HAP-1 (cell line): ENCODE measurements at regions not wholly inside any gene's neighbourhood (a gene's known extent, or its start where the extent isn't known, plus 50 kb on each side); places are given as distances from the start of the nearest gene placed in this dataset.
"Not testable (repeated sequence)": the region's sequence is repeated elsewhere in the genome, so short reads cannot be mapped to it uniquely, and the experiment has no call there.

Source experiments
- DNase-seq, 2 experiments: peaks; one replicate each; pipeline ENCODE4 v3.0.0-alpha.2; 2016 to 2020; ENCODE audit warnings: low spot score in 2 of 2
- H3K27me3 ChIP-seq: fragments of 250-450 bp; sonication (Bioruptor Pico); 2 replicates; pipeline ENCODE4 v1.5.1; 2020; ENCODE audit warnings: low read depth, mild to moderate bottlenecking, moderate library complexity
- H3K36me3 ChIP-seq: fragments of 250-450 bp; sonication (Bioruptor Pico); replicated peaks from 2 replicates; pipeline ENCODE4 v1.5.1; 2020; ENCODE audit warnings: mild to moderate bottlenecking
- H3K4me1 ChIP-seq: fragments of 250-450 bp; sonication (Bioruptor Pico); 2 replicates; pipeline ENCODE4 v1.5.1; 2020; ENCODE audit warnings: mild to moderate bottlenecking
- H3K4me3 ChIP-seq: fragments of 250-450 bp; sonication (Bioruptor Pico); 2 replicates; pipeline ENCODE4 v1.5.1; 2020; ENCODE audit warnings: mild to moderate bottlenecking, moderate library complexity
- H3K9me3 ChIP-seq: fragments of 250-450 bp; sonication (Bioruptor Pico); 2 replicates; pipeline ENCODE4 v1.5.1; 2020; ENCODE audit warnings: mild to moderate bottlenecking, moderate library complexity
- in situ Hi-C: fragments of 300-500 bp; cut with MboI; formaldehyde crosslinking; loops from 3 replicates; pipeline ENCODE4 v1.14.3; 2020; ENCODE audit warnings: low sequenced_read_pairs, inconsistent platforms, mixed read lengths

DNA sequence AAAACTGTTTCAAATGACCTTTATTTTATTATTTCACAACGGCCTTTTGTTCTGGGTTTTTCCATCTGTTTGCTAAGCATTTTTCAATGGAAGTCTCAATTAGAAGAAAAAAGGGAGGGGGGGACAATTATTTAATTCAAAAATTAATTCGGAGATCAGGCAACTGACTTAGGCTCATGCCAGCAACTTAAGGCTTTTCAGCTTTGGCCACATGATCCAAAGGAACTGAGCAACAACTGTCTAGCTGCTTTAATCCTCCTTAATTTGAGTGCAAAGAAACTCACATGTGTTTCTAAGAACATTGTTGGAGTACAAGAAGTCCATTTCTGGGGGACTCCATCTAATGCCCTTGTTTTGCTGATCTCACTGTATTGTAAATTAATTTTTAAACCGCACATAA is 188.0 kb downstream of the EXOC5 start:
- Histone ChIP-seq H3K4me3 (no peak overlapping the region), H3K4me1 (peaks cover 23% of the 10 kb centered on the region), H3K27me3 (no peaks in the 10 kb centered on the region), H3K36me3 (no peaks in the 10 kb centered on the region), H3K9me3 (no peaks in the 10 kb centered on the region)
- DNase-seq = peak in 1 of 2 experiments; percentile 45
- in situ Hi-C loops = no loop called here

DNA sequence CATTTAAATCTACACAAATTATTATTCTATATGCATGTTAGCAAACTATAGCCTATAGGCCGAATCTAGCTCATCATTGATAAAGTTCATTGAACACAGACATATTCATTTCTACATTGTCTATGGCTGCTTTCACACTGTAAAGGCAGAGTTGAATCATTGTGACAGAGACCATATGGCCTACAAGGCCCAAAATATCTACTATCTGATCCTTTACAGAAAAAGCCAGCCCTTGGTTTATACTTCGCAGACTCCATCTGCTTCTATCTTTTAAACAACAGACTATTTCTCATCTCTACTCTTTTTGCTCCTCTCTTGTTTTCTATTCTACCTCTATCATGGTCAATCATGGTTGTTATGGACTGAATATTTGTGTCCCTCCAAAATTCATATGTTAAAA is 190.7 kb downstream of the EXOC5 start:
- in situ Hi-C loops = no loop called here
- Histone ChIP-seq H3K36me3 (no peaks in the 10 kb centered on the region), H3K4me3 (no peak overlapping the region), H3K4me1 (peaks cover 23% of the 10 kb centered on the region), H3K9me3 (no peaks in the 10 kb centered on the region), H3K27me3 (no peaks in the 10 kb centered on the region)
- DNase-seq = no peak

DNA sequence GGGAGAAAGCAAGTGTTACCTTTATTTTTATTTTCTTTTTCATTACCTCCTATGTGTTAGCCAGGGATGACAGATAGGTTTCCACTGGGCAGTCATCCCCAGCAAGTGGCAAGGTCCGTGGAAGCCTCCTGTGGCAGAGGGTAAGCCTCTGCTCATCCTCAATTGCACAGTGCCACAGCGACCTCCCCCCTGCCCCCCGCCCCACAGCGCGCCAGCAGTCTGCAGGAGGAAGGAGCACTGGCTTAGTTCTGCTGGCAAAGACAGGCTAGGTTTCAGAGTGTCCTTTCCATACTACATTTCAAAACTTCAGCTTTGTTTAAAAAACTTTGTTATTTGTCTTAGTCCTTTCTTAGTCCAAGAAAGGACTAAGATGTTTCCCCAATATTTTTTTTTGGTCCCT is 194.7 kb downstream of the EXOC5 start:
- H3K36me3 ChIP-seq = no peaks in the 10 kb centered on the region

DNA sequence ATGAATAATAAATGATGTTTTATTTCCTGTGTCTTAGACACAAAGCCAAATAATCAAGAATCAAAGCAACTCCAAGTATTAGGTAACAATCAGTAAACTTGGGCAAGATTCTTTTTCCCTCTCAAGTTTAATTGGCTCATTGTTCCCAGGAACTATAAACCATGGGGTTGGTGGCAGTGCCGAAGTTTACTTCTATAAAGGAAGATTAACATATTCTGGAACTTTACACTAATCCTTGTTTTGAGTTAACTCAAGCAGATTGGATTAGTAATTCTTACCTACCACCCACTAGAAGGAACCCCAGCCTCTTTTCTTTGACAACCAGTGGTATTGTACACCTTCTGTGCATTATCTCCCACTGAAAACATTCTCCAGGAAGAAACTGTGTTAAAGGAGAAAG is 197.1 kb downstream of the EXOC5 start:
- H3K9me3 ChIP-seq = no peaks in the 10 kb centered on the region
- in situ Hi-C loops = no loop called here
- no peaks in the 10 kb centered on the region for H3K27me3 ChIP-seq
- peaks cover 32% of the 10 kb centered on the region for H3K4me1 ChIP-seq
- H3K36me3 ChIP-seq = no peaks in the 10 kb centered on the region
- peak; percentile 33 to 88 for DNase-seq
- H3K4me3 ChIP-seq = no peak overlapping the region

More for the DNA sequence above, 194.7 kb downstream of the EXOC5 start:
- no peak for DNase-seq
- Histone ChIP-seq H3K9me3 (no peaks in the 10 kb centered on the region), H3K27me3 (no peaks in the 10 kb centered on the region), H3K4me1 (peaks cover 19% of the 10 kb centered on the region), H3K4me3 (no peak overlapping the region)
- in situ Hi-C loops = no loop called here

DNA sequence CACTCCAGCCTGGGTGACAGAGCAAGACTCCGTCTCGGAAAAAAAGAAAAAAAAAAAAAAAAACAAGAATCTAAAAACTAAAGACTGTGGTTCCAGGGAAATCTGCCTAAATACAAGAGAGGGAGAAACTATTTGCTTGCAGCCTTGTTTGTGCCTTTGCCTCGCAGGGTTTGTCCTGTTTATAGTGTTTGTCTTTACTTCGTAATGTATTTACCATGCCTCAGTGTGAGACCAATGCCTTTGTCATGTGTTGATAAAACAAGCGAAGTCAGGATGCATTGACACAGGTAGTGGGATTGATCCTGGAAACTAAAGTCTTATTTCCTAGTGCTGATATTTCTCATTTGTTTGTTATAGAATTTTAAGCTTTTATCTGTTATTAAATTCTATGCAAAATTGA is 199.0 kb downstream of the EXOC5 start:
- Histone ChIP-seq H3K4me1 (peaks cover 43% of the 10 kb centered on the region), H3K9me3 (no peaks in the 10 kb centered on the region), H3K36me3 (no peaks in the 10 kb centered on the region), H3K4me3 (no peak overlapping the region), H3K27me3 (no peaks in the 10 kb centered on the region)
- in situ Hi-C loops = no loop called here
- no peak for DNase-seq

DNA sequence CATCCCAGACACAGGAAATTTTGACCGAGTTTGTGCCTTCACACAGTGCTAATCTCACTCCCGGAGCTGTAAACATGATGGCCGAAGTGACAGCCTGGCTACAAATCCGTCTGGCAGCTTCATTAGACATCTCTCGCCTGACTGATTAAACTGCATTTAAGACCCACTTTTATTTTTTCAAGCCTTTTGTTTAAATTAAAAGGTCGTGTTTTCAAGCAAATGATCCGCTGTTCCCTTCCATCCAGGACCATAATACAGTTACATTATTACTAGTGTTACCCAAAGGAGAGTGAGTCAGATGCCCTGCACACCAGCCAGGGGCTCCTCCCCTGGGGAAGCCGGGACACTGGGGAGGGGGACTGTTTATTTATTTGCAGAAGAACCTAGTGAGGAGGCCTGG is 200.2 kb downstream of the EXOC5 start:
- Histone ChIP-seq H3K4me1 (peaks cover 53% of the 10 kb centered on the region), H3K36me3 (no peaks in the 10 kb centered on the region), H3K27me3 (no peaks in the 10 kb centered on the region), H3K9me3 (no peaks in the 10 kb centered on the region), H3K4me3 (no peak overlapping the region)
- in situ Hi-C loops = no loop called here
- DNase-seq = no peak

DNA sequence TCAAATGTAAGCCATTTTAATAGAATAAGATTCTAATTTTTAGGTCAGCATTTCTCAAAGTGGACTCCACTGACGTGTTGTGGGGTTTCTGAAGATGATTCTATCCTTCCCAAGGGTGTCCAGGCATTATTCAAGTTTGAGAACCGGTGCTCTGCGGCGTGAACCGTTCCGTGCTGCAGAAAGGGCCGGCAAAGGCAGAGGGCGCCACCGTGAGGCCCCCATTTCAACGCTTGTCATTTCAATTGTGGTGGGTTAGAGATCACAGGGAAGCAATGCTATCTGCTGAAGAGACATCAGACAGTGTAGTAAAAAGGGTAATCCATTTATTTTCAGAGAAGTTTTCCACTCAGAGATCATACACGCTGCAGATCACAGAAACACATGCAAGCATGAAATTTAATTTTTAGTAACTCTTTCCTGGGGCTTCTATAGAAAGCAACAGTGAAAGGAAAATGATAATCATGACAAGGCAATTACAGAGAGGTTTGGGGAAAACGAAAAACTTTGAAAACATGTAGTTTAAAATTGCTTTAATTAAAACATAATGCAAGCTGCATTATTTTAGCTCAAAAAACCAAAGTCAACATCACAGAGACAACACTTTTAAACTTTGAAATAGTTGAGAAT is 201.7 kb downstream of the EXOC5 start:
- no peaks in the 10 kb centered on the region for H3K27me3 ChIP-seq
- in situ Hi-C loops = no loop called here
- DNase-seq = peak; percentile 87 to 88
- no peak overlapping the region for H3K4me3 ChIP-seq
- H3K36me3 ChIP-seq = no peaks in the 10 kb centered on the region
- no peaks in the 10 kb centered on the region for H3K9me3 ChIP-seq
- H3K4me1 ChIP-seq = peaks cover 52% of the 10 kb centered on the region

DNA sequence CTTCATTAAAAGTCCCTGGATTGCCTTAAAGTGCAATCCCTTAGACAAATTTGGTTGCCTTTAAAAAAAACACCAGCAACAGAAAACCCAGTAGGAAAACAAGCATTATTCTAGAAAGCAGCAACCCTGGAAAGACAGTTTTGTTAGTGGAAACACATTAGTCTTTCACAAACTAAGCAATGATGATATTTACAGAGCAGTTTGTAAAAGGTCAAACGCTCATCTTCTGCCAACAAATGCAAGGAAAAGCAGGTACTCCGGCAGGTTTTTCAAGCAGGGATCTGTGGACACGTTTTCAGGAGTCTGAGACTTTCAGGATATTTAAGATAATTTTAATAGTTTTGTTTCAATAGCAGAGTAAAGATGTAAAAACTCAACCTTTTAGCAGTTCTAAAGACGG is 202.2 kb downstream of the EXOC5 start:
- no peak overlapping the region for H3K4me3 ChIP-seq
- no peaks in the 10 kb centered on the region for H3K36me3 ChIP-seq
- H3K27me3 ChIP-seq = no peaks in the 10 kb centered on the region
- DNase-seq = no peak
- no peaks in the 10 kb centered on the region for H3K9me3 ChIP-seq
- peaks cover 46% of the 10 kb centered on the region for H3K4me1 ChIP-seq
- in situ Hi-C loops = no loop called here

DNA sequence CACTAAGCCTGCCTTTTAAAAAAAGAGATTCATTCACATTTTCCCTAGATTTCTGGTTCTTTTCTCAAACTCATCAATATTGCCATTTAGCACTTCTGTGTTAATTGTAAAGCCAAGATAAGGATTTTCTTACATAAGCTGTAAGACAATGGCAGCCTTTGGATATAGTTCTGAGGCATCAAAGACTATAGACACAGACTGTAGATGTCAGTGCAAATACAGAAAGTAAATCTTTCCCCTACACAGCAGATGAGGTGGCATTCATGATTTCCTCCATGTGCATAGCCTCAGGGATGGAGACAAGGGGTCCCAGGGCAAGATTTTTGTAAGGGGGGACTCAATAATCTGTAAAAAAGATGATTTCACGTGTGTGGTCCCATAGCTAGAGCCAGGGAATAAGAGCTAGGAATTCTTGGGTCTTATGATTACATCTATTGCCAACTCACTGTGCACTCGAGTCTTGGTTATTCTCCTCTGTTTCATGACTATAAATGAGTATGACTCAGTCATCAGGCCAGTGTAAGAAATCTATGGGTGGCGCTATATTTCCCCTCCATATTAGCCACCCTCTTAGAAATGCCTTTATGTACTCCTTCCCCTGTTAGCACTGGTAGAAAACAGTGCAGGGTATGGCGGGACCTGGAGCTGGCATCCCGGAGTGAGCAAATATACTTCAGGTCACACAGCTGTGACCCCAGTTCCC is 207.5 kb downstream of the EXOC5 start:
- no peak overlapping the region for H3K4me3 ChIP-seq
- H3K9me3 ChIP-seq = no peaks in the 10 kb centered on the region
- H3K36me3 ChIP-seq = no peaks in the 10 kb centered on the region
- in situ Hi-C loops = no loop called here
- no peaks in the 10 kb centered on the region for H3K27me3 ChIP-seq
- H3K4me1 ChIP-seq = peaks cover 57% of the 10 kb centered on the region
- no peak for DNase-seq

DNA sequence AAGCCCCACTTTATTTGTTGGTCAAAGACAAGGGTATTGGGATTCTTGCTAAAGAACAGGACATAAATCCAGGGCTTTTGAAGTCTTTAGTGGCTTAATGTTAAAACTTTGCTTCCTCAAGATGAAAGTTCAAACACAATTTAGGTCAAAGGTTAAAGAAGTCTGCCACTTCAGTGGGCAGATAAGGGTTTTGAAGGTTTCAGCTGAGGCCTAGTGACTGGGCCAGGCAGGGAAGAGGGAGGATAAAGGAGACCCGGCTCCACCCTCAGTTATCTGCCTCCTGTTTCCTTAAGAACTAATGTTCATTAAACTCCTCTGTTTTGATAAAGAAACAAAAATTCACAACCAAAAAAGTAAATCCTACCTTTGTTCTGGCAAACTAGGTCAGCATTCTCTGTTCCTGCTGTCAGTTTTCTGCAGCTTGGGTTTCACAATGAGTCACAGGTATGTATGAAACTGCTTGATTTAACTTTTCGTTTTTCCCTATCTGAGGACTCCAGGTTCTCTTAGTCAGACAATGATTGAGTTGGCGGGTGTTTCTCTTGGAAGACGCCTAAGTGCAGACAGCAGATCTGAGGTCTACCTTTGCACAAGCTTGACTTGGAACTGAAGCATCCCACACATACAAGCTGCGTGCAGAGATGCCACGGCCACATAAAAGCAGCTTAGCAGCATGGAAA is 208.3 kb downstream of the EXOC5 start:
- H3K4me1 ChIP-seq = peaks cover 51% of the 10 kb centered on the region
- DNase-seq = no peak
- in situ Hi-C loops = no loop called here
- no peaks in the 10 kb centered on the region for H3K36me3 ChIP-seq
- no peaks in the 10 kb centered on the region for H3K27me3 ChIP-seq
- no peaks in the 10 kb centered on the region for H3K9me3 ChIP-seq
- no peak overlapping the region for H3K4me3 ChIP-seq

DNA sequence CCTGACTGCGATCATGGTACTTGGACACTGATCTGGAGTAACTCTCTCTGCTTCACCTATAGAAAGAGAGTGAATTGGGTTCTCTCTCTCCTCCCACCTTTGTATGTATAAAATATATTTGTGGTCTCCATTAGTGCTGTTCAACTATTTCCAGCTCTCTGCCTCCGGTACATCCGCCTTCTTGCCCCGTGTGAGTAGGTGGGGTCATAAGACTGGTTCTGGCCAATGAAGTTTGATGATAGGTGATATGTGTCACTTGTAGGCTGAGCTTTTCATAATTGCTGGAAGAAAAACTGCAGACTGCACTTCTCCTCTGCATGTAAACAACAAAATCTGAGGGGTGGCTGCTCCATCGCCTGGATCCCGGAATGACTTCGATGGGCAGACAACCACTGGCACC is 210.4 kb downstream of the EXOC5 start:
- Histone ChIP-seq H3K27me3 (no peaks in the 10 kb centered on the region), H3K4me1 (peaks cover 34% of the 10 kb centered on the region), H3K36me3 (no peaks in the 10 kb centered on the region), H3K4me3 (no peak overlapping the region), H3K9me3 (no peaks in the 10 kb centered on the region)
- no peak for DNase-seq
- in situ Hi-C loops = no loop called here

DNA sequence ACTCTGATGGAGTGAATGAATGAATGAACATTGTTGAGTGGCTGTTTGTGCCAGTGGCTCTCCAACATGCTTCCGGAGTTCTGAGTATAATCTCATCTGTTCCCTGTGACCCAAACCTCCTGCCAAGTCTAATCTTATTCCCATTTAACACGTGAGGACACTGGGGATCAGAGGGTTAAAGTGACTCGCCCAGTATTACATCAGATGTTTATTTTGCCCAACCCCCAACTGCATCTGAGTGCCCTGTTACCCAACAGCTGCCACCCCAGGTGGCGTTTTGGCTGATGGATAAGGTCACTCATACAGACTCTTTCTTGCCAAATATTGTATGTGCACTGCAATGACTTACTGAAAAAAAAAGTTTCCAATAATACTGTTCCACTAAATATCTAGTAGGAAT is 210.9 kb downstream of the EXOC5 start:
- H3K36me3 ChIP-seq = no peaks in the 10 kb centered on the region
- no peak for DNase-seq
- H3K4me1 ChIP-seq = peaks cover 34% of the 10 kb centered on the region
- no peak overlapping the region for H3K4me3 ChIP-seq
- in situ Hi-C loops = no loop called here
- H3K9me3 ChIP-seq = no peaks in the 10 kb centered on the region
- no peaks in the 10 kb centered on the region for H3K27me3 ChIP-seq

DNA sequence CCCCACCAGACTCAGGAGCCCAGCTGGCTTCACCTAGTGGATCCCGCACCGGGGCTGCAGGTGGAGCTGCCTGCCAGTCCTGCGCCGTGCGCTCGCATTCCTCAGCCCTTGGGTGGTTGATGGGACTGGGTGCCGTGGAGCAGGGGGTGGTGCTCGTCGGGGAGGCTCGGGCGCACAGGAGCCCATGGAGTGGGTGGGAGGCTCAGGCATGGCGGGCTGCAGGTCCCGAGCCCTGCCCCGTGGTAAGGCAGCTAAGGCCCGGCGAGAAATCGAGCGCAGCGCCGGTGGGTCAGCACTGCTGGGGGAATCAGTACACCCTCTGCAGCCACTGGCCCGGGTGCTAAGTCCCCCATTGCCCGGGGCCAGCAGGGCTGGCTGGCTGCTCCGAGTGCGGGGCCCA is 212.2 kb downstream of the EXOC5 start:
- H3K9me3 ChIP-seq, in situ Hi-C loops, DNase-seq, H3K27me3 ChIP-seq, H3K36me3 ChIP-seq, H3K4me3 ChIP-seq: not testable (repeated sequence)
- H3K4me1 ChIP-seq = peaks cover 34% of the 10 kb centered on the region

DNA sequence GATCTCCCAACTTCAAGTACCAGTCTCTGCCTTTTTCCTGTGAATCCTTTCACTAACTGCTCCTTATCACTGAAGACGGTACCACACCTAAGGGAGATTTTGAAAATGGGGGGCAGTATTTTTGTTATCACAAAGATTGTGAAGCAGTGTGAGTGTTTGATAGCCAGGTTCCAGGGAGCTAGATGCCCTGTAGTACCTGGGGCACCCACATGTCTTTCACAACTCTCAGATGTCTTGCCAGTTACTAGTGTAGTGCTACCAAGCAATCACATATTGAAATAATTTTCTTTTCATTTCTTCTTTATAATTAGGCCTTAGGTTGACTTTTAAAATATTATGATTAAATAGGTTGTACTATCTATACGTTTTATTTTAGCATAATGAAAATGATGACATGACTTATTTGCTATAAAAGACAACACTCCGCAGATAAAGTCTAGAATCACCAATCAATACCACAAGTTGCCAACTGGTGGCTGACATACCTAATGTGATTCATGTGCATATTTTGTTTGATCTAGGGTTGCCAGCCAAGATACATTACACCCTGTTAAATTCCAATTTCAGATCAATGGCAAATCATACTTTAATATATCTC is 215.9 kb downstream of the EXOC5 start:
- Histone ChIP-seq H3K4me1 (peaks cover 2% of the 10 kb centered on the region), H3K27me3 (no peaks in the 10 kb centered on the region), H3K4me3 (no peak overlapping the region), H3K9me3 (no peaks in the 10 kb centered on the region), H3K36me3 (no peaks in the 10 kb centered on the region)
- in situ Hi-C loops = no loop called here
- no peak for DNase-seq
